ENCODE measurements at regions not wholly inside any gene's neighbourhood (a gene's known extent, or its start where the extent isn't known, plus 50 kb on each side); places are given as distances from the start of the nearest gene placed in this dataset.

DNA sequence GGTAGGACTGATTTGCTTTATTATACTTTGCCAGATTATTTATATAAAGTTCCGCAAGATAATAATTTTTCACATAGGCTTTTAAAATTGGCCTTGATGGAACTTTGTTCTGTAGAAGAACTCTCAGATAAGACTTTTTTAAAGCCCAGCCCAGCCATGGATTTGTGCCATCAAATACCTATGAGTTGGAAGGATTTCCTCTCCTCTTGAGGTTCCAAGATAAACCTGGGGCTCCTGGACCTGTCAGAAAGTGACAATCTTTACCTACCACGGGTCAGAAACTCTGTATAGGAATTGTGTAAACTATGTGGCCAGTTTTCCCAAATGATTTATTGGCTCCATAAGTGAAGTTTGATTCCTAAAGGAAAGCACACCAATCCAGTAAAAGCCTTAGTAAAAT lies 271.9 kb upstream of the GRID2 start:
- H3K4me1 ChIP-seq: no peaks in the 10 kb centered on the region
- TF ChIP-seq, protein P1, sequence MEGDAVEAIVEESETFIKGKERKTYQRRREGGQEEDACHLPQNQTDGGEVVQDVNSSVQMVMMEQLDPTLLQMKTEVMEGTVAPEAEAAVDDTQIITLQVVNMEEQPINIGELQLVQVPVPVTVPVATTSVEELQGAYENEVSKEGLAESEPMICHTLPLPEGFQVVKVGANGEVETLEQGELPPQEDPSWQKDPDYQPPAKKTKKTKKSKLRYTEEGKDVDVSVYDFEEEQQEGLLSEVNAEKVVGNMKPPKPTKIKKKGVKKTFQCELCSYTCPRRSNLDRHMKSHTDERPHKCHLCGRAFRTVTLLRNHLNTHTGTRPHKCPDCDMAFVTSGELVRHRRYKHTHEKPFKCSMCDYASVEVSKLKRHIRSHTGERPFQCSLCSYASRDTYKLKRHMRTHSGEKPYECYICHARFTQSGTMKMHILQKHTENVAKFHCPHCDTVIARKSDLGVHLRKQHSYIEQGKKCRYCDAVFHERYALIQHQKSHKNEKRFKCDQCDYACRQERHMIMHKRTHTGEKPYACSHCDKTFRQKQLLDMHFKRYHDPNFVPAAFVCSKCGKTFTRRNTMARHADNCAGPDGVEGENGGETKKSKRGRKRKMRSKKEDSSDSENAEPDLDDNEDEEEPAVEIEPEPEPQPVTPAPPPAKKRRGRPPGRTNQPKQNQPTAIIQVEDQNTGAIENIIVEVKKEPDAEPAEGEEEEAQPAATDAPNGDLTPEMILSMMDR (IDR thresholded peaks at IDR 0.05; ENCODE audit: low read depth, low read length): no peak
- no peak overlapping the region for H3K4me3 ChIP-seq (ENCODE audit: low read depth, low read length)
- no peaks in the 10 kb centered on the region for H3K27me3 ChIP-seq
- DNase-seq: no peak
- no peaks in the 10 kb centered on the region for H3K36me3 ChIP-seq
- H3K9me3 ChIP-seq: no peaks in the 10 kb centered on the region

DNA sequence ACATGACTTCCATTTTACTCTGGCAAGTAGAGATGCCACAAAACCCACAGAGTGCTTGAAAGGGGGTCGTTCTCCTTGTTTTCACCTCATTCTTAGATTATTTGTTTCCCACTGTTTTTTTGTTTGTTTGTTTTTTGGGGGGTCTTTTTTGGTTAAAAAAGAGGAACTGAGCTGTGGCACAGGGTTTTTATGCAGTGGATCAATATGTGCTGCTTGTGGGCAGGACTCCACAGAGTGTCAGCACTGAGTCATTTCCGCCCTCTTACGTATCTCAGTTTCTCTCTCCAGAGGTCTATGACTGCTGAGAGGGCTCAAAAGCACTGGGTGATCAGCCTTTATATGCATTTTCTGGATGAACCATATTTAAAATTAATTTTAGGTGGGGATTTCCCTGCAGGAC lies 268.1 kb upstream of the GRID2 start:
- Histone ChIP-seq H3K36me3 (no peaks in the 10 kb centered on the region), H3K4me3 (ENCODE audit: low read depth, low read length) (no peak overlapping the region), H3K9me3 (no peaks in the 10 kb centered on the region), H3K4me1 (no peaks in the 10 kb centered on the region), H3K27me3 (no peaks in the 10 kb centered on the region)
- TF ChIP-seq, protein P1 (IDR thresholded peaks at IDR 0.05; ENCODE audit: low read depth, low read length): no peak
- no peak for DNase-seq

DNA sequence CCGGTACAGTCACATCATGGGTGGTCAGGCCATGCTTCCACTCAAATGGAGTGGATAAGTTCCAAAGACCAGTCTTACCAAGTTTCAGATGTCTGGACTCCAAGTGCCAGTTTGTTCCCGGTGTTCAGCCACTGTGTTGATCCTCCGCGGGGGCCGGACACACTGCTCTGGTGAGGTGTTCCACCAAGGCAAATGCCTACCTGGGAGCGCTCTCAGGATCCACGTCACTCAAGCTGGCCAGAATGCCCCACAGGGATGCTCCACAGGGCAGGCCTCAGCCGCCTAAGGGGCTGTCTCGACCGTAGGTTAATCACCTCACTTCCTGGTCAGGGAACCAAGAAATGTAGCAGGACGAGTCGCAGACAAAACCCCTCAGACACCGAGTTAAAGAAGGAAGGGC lies 258.0 kb upstream of the GRID2 start:
- DNase-seq: no peak
- TF ChIP-seq, protein P1 (IDR thresholded peaks at IDR 0.05; ENCODE audit: low read depth, low read length): no peak

DNA sequence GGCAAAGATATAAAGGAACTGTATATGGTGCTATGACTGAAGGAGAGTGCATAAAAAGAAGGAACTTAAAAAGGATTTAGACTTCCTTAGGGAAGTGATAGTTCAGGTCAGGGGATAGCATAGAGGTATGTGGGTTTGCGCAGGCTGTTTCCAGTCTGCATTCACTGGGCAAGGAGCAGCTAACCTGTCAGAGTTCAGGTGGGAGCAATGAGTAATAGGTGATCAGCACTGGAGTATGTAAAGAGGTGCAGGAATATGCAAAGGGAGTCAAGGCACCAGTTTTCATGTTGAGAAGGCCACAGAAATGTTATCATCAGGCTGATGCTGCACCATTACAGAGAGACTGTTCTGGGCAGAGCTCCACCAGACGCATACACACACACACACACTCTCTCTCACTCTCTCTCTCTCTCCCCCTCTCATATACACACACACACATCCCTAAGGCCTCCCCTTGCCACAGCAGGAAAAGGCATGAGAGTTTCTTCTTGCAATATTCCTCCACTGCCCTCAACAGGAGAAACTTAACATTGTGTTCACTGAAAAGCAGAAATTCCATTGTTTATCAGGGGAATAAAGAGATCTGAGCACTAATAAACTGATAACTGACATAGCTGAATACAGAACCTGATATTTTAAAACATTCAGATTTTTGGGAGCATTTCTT lies 256.4 kb upstream of the GRID2 start:
- no peaks in the 10 kb centered on the region for H3K27me3 ChIP-seq
- no peaks in the 10 kb centered on the region for H3K4me1 ChIP-seq
- no peak for DNase-seq
- H3K36me3 ChIP-seq: no peaks in the 10 kb centered on the region
- H3K4me3 ChIP-seq (ENCODE audit: low read depth, low read length): no peak overlapping the region
- no peaks in the 10 kb centered on the region for H3K9me3 ChIP-seq
- TF ChIP-seq, protein P1 (IDR thresholded peaks at IDR 0.05; ENCODE audit: low read depth, low read length): no peak

More for the DNA sequence above, 258.0 kb upstream of the GRID2 start:
- no peaks in the 10 kb centered on the region for H3K27me3 ChIP-seq
- no peaks in the 10 kb centered on the region for H3K4me1 ChIP-seq
- no peaks in the 10 kb centered on the region for H3K36me3 ChIP-seq
- H3K9me3 ChIP-seq: no peaks in the 10 kb centered on the region
- no peak overlapping the region for H3K4me3 ChIP-seq (ENCODE audit: low read depth, low read length)

DNA sequence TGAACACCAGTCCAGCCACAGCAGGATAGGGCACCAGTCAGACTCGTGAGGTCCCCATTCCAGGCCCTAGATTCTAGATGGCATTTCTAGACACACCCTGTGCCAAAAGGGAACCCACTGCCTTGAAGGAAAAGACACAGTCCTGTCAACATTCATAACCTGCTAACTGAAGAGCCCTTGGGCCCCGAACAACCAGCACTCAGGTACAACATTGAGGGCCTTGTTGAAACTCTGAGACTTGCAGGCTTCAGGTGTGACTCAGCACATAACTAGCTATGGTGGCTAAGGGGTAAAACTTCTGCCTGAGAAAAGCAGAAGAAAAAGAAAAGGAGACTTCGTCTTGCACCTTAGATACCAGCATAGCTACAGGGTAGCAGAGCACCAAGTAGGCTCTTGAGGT lies 252.9 kb upstream of the GRID2 start:
- TF ChIP-seq, protein P1 (IDR thresholded peaks at IDR 0.05; ENCODE audit: low read depth, low read length): no peak
- Histone ChIP-seq H3K27me3 (no peaks in the 10 kb centered on the region), H3K9me3 (no peaks in the 10 kb centered on the region), H3K36me3 (no peaks in the 10 kb centered on the region), H3K4me3 (ENCODE audit: low read depth, low read length) (no peak overlapping the region), H3K4me1 (no peaks in the 10 kb centered on the region)
- DNase-seq: no peak

DNA sequence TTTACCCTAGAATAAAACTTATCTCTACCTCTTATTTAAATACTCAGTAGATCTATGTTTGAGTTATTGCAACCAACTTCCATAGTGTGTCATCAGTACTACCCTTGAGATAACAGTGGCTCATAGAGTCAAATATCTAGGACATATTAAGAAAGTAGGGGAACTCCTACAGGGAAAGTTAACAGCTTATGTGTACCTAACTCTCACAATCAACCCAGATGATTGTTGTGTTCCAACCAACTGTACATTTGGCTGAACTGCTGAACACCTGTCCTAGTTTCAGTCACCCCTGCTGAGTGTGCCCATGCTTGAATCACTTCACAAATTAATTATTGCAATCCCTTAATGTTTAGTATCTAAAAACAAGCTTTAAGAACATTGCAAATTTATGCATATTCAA lies 244.2 kb upstream of the GRID2 start:
- TF ChIP-seq, protein P1 (IDR thresholded peaks at IDR 0.05; ENCODE audit: low read depth, low read length): no peak
- no peak for DNase-seq
- H3K9me3 ChIP-seq: no peaks in the 10 kb centered on the region

More for the DNA sequence above, 244.2 kb upstream of the GRID2 start:
- Histone ChIP-seq H3K36me3 (no peaks in the 10 kb centered on the region), H3K27me3 (no peaks in the 10 kb centered on the region), H3K4me1 (no peaks in the 10 kb centered on the region), H3K4me3 (ENCODE audit: low read depth, low read length) (no peak overlapping the region)

All from BE2C (cell line).